MM.1S (cell line): ENCODE measurements at regions not wholly inside any gene's neighbourhood (a gene's known extent, or its start where the extent isn't known, plus 50 kb on each side); places are given as distances from the start of the nearest gene placed in this dataset.

Experiments
- DNase-seq: peaks from one replicate; pipeline ENCODE4 v3.0.0-alpha.2; 2015
- H2AFZ ChIP-seq: fragments of 300-600 bp; sonication (generic); 2 replicates; pipeline ENCODE4 v1.6.0; 2016; ENCODE audit warnings: antibody characterized with exemption, low read length
- H3F3A ChIP-seq: fragments of 300-600 bp; sonication (generic); 2 replicates; pipeline ENCODE4 v1.6.1; 2016; ENCODE audit warnings: mild to moderate bottlenecking, antibody characterized with exemption, low read length, moderate library complexity, mixed read lengths; ENCODE audit not compliant: insufficient read depth
- H3K27ac ChIP-seq: fragments of 300-600 bp; sonication (generic); 2 replicates; pipeline ENCODE4 v1.5.1; 2016; ENCODE audit warnings: mild to moderate bottlenecking, low read length
- H3K27me3 ChIP-seq: fragments of 300-600 bp; sonication (generic); replicated peaks from 2 replicates; pipeline ENCODE4 v1.6.0; 2016; ENCODE audit warnings: low read length; ENCODE audit not compliant: insufficient read depth
- H3K36me3 ChIP-seq: fragments of 300-600 bp; sonication (generic); replicated peaks from 2 replicates; pipeline ENCODE4 v1.6.1; 2016; ENCODE audit warnings: mild to moderate bottlenecking, low read length, mixed read lengths; ENCODE audit not compliant: insufficient read depth
- H3K4me1 ChIP-seq: fragments of 300-600 bp; sonication (generic); 2 replicates; pipeline ENCODE4 v1.6.1; 2016; ENCODE audit warnings: low read length, mixed read lengths
- H3K4me2 ChIP-seq: fragments of 300-600 bp; sonication (generic); 2 replicates; pipeline ENCODE4 v1.6.0; 2016; ENCODE audit warnings: low read depth, low read length
- H3K4me3 ChIP-seq: fragments of 300-600 bp; sonication (generic); 2 replicates; pipeline ENCODE4 v1.5.1; 2016; ENCODE audit warnings: low read length, mixed read lengths
- H3K79me2 ChIP-seq: fragments of 300-600 bp; sonication (generic); 2 replicates; pipeline ENCODE4 v1.6.1; 2016; ENCODE audit warnings: mixed run types, low read length, mixed read lengths
- H3K9ac ChIP-seq: fragments of 300-600 bp; sonication (generic); 2 replicates; pipeline ENCODE4 v1.6.1; 2016; ENCODE audit warnings: low read length, mixed read lengths
- H3K9me2 ChIP-seq: fragments of 300-600 bp; sonication (generic); replicated peaks from 2 replicates; pipeline ENCODE4 v1.6.1; 2016; ENCODE audit warnings: mild to moderate bottlenecking, low read length, mixed read lengths; ENCODE audit not compliant: insufficient read depth
- H3K9me3 ChIP-seq: fragments of 300-600 bp; sonication (generic); replicated peaks from 2 replicates; pipeline ENCODE4 v1.6.1; 2016; ENCODE audit warnings: mild to moderate bottlenecking, low read length, mixed read lengths; ENCODE audit not compliant: insufficient read depth
- H4K20me1 ChIP-seq: fragments of 300-600 bp; sonication (generic); 2 replicates; pipeline ENCODE4 v1.6.1; 2016; ENCODE audit warnings: mild to moderate bottlenecking, low read length, moderate library complexity, mixed read lengths; ENCODE audit not compliant: insufficient read depth
- EZH2 ChIP-seq: fragments of 300-600 bp; sonication (generic); optimal IDR thresholded peaks from 2 replicates; pipeline ENCODE3; 2017; ENCODE audit warnings: low read depth, mild to moderate bottlenecking, antibody characterized with exemption, low read length, mixed read lengths
- EZH2phosphoT487 ChIP-seq: fragments of 300-600 bp; sonication (generic); IDR thresholded peaks from 2 replicates; pipeline ENCODE4 v1.6.1; 2018; ENCODE audit warnings: antibody characterized with exemption, low read length
- TF ChIP-seq, protein P1 (sequence below): fragments of 300-600 bp; sonication (generic); IDR thresholded peaks from 2 replicates; pipeline ENCODE4 v1.5.1; 2016; ENCODE audit warnings: antibody characterized with exemption, low read length, mixed read lengths

GRCh38 chr18:39168723-39169122, 1603.1 kb upstream of the CELF4 start:
- no peak overlapping the region for H3K4me2 ChIP-seq

DNA sequence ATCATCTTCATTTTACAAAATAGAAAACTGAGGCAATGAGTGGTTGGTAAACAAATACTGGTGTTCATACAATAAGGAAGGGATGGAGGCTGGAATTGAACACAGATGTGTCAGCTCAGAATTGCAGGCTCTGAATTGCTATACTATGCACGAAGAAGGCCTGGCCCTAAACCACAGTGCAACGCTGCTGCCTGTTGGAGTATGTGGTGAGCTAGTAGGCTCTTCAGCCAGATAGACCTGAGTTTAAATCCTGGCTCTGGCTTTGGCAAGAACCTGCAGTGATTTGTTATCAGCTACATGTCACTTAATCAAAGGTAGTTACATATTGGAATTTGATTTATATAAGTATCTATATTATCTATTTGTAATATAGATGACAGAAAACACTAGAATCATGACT, 1602.4 kb upstream of the CELF4 start:
- no peaks in the 10 kb centered on the region for H3K27me3 ChIP-seq
- H4K20me1 ChIP-seq, result no peaks in the 10 kb centered on the region
- no peaks in the 10 kb centered on the region for H3K9me3 ChIP-seq
- no peak overlapping the region for H3K27ac ChIP-seq
- H3K4me1 ChIP-seq, result no peaks in the 10 kb centered on the region
- TF ChIP-seq EZH2, result no peak
- TF ChIP-seq EZH2phosphoT487, result no peak
- TF ChIP-seq, protein P1, sequence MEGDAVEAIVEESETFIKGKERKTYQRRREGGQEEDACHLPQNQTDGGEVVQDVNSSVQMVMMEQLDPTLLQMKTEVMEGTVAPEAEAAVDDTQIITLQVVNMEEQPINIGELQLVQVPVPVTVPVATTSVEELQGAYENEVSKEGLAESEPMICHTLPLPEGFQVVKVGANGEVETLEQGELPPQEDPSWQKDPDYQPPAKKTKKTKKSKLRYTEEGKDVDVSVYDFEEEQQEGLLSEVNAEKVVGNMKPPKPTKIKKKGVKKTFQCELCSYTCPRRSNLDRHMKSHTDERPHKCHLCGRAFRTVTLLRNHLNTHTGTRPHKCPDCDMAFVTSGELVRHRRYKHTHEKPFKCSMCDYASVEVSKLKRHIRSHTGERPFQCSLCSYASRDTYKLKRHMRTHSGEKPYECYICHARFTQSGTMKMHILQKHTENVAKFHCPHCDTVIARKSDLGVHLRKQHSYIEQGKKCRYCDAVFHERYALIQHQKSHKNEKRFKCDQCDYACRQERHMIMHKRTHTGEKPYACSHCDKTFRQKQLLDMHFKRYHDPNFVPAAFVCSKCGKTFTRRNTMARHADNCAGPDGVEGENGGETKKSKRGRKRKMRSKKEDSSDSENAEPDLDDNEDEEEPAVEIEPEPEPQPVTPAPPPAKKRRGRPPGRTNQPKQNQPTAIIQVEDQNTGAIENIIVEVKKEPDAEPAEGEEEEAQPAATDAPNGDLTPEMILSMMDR, result no peak
- H3K9me2 ChIP-seq, result no peaks in the 10 kb centered on the region
- no peak overlapping the region for H3K4me3 ChIP-seq
- no peak for DNase-seq
- H3K4me2 ChIP-seq, result no peak overlapping the region
- no peaks in the 10 kb centered on the region for H3K36me3 ChIP-seq
- no peak overlapping the region for H3K9ac ChIP-seq
- no peaks in the 10 kb centered on the region for H3K79me2 ChIP-seq
- H3F3A ChIP-seq, result no peaks in the 10 kb centered on the region
- no peak overlapping the region for H2AFZ ChIP-seq

More at GRCh38 chr18:39168723-39169122, 1603.1 kb upstream of the CELF4 start:
- TF ChIP-seq EZH2phosphoT487 (no peak), EZH2 (no peak)
- TF ChIP-seq, protein P1, result no peak
- Histone ChIP-seq H3K36me3 (no peaks in the 10 kb centered on the region), H3K9me3 (no peaks in the 10 kb centered on the region), H3K4me1 (no peaks in the 10 kb centered on the region), H3K9ac (no peak overlapping the region), H3F3A (no peaks in the 10 kb centered on the region), H4K20me1 (no peaks in the 10 kb centered on the region), H3K4me3 (no peak overlapping the region), H3K27me3 (no peaks in the 10 kb centered on the region), H3K27ac (no peak overlapping the region), H3K9me2 (no peaks in the 10 kb centered on the region), H3K79me2 (no peaks in the 10 kb centered on the region), H2AFZ (no peak overlapping the region)
- no peak for DNase-seq

- Histone ChIP-seq H3K4me1 (no peaks in the 10 kb centered on the region), H3K4me3 (no peak overlapping the region), H3K9me2 (no peaks in the 10 kb centered on the region), H3K27ac (no peak overlapping the region), H3K79me2 (no peaks in the 10 kb centered on the region), H3K27me3 (no peaks in the 10 kb centered on the region), H3K9ac (no peak overlapping the region), H3K4me2 (no peak overlapping the region), H2AFZ (no peak overlapping the region), H3K9me3 (no peaks in the 10 kb centered on the region), H3K36me3 (no peaks in the 10 kb centered on the region), H3F3A (no peaks in the 10 kb centered on the region), H4K20me1 (no peaks in the 10 kb centered on the region)
- TF ChIP-seq, protein P1, result no peak
- TF ChIP-seq EZH2phosphoT487 (no peak), EZH2 (no peak)
- DNase-seq, result no peak
Observed at GRCh38 chr18:39166776-39167175, 1601.2 kb upstream of the CELF4 start.
